Kidney (tissue), 13 donors: ENCODE measurements at regions not wholly inside any gene's neighbourhood (a gene's known extent, or its start where the extent isn't known, plus 50 kb on each side); places are given as distances from the start of the nearest gene placed in this dataset.

ENCODE experiments used
- DNase-seq, 5 donors: peaks; one replicate each; pipeline ENCODE4 v3.0.0-alpha.2; 2013 to 2020
- FAIRE-seq: peaks from 2 replicates; lab custom pipeline; 2012; peaks lifted over from hg19 to GRCh38; lab: Jason Lieb, UNC
- H3K27ac ChIP-seq, 2 donors: one replicate each; pipeline ENCODE4 v1.7.0; 2013; ENCODE audit warnings: low read depth in 2 of 2, low read length in 2 of 2, inconsistent platforms in 1 of 2
- H3K27me3 ChIP-seq: one replicate; pipeline ENCODE4 v1.7.1; 2013; ENCODE audit warnings: low read length, inconsistent platforms; ENCODE audit not compliant: control insufficient read depth, insufficient read depth
- H3K36me3 ChIP-seq, 3 donors: one replicate each; pipeline versions ENCODE4 v1.7.0 to v1.7.1; 2013; ENCODE audit warnings: low read length in 3 of 3, control low read depth in 1 of 3, inconsistent platforms in 1 of 3; ENCODE audit not compliant: insufficient read depth in 3 of 3, control insufficient read depth in 2 of 3
- H3K4me1 ChIP-seq, 3 donors: one replicate each; pipeline versions ENCODE4 v1.7.0 to v1.7.1; 2013; ENCODE audit warnings: low read length in 3 of 3, inconsistent platforms in 1 of 3, low read depth in 1 of 3; ENCODE audit not compliant: control insufficient read depth in 2 of 3, insufficient read depth in 2 of 3
- H3K4me3 ChIP-seq, 3 donors: one replicate each; pipeline versions ENCODE4 v1.7.0 to v1.8.1; 2013; ENCODE audit warnings: low read length in 3 of 3, control low read depth in 1 of 3, inconsistent platforms in 1 of 3
- H3K9ac ChIP-seq, 3 donors: one replicate each; pipeline versions ENCODE4 v1.7.0 to v1.7.1; 2013; ENCODE audit warnings: low read length in 3 of 3, control low read depth in 1 of 3, inconsistent platforms in 1 of 3
- H3K9me3 ChIP-seq, 3 donors: one replicate each; pipeline versions ENCODE4 v1.7.0 to v1.7.1; 2013; ENCODE audit warnings: low read length in 3 of 3, control low read depth in 1 of 3, inconsistent platforms in 1 of 3; ENCODE audit not compliant: control insufficient read depth in 2 of 3, insufficient read depth in 1 of 3
- CTCF ChIP-seq: IDR thresholded peaks from 3 replicates; pipeline ENCODE4 v1.5.1; 2012; ENCODE audit warnings: mild to moderate bottlenecking, moderate library complexity, borderline replicate concordance; ENCODE audit not compliant: insufficient read depth; ENCODE audit errors: extremely low read depth
- intact Hi-C: fragments of 100-400 bp; cut with DNase I; formaldehyde crosslinking; loops from one replicate; pipeline ENCODE4 v1.11.1; 2022
- donor health status: control.
- donor health status: control.
- donor health status: control.
- donor health status: control.
- donor health status: control.
- donor health status: DM: yes; HTN: yes; CAD: no.
- donor health status: Normal renal cell carcinoma (clear cell type).

- Histone ChIP-seq H3K9ac (no peak overlapping the region), H3K4me3 (no peak overlapping the region), H3K27ac (no peak overlapping the region), H3K9me3 (no peaks in the 10 kb centered on the region), H3K4me1 (no peaks in the 10 kb centered on the region), H3K27me3 (no peaks in the 10 kb centered on the region), H3K36me3 (no peaks in the 10 kb centered on the region)
- intact Hi-C loops = no loop called here
- no peak for FAIRE-seq
- TF ChIP-seq CTCF = no peak
- peak in 1 of 5 donors; percentile 8 for DNase-seq
Observed at GRCh38 chr11:119578521-119579191, 150.3 kb downstream of the NECTIN1 start.

DNA sequence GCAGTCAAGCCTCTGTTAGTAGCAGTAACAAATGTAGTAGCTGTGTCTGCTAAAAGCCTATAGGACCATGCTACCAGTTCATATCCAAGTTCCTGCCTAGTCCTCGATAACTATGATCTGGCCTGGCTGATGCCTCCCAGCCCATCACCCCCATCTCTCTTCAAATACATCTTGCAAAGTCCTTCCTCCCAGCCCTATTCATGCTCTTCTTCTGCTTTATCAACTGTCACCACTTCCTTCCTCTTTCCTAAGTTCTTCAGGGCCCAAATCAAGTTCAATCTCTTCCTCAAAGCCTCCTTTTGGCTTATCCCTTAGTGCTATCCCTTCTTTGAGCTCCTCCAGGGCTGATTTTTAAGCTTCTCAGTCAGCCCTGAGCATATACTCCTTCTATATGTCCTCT is 150.9 kb upstream of the THY1 start:
- Histone ChIP-seq H3K9ac (no peak overlapping the region), H3K36me3 (no peaks in the 10 kb centered on the region), H3K27me3 (no peaks in the 10 kb centered on the region), H3K4me1 (no peaks in the 10 kb centered on the region), H3K4me3 (no peak overlapping the region), H3K27ac (no peak overlapping the region), H3K9me3 (no peaks in the 10 kb centered on the region)
- FAIRE-seq = no peak
- intact Hi-C loops = no loop called here
- TF ChIP-seq CTCF = no peak
- DNase-seq = no peak

- H3K4me1 ChIP-seq = no peaks in the 10 kb centered on the region
- no peak for DNase-seq
- H3K4me3 ChIP-seq = no peak overlapping the region
- H3K27ac ChIP-seq = no peak overlapping the region
- intact Hi-C loops = no loop called here
- no peak for TF ChIP-seq CTCF
- no peaks in the 10 kb centered on the region for H3K36me3 ChIP-seq
- H3K9ac ChIP-seq = no peak overlapping the region
- no peaks in the 10 kb centered on the region for H3K27me3 ChIP-seq
- H3K9me3 ChIP-seq = no peaks in the 10 kb centered on the region
- no peak for FAIRE-seq
Observed at GRCh38 chr11:119572481-119573424, 149.8 kb upstream of the THY1 start.
